ENCODE measurements at regions not wholly inside any gene's neighbourhood (a gene's known extent, or its start where the extent isn't known, plus 50 kb on each side); places are given as distances from the start of the nearest gene placed in this dataset.

- no peak for DNase-seq (ENCODE audit: low read depth)
Observed at GRCh38 chr4:89422441-89422990, 114.9 kb upstream of the GPRIN3 start.

- DNase-seq (ENCODE audit: low read depth) = peak; percentile 12
Observed at GRCh38 chr4:89420507-89420906, 112.9 kb upstream of the GPRIN3 start.

GRCh38 chr4:89419111-89419695 is 111.6 kb upstream of the GPRIN3 start:
- no peak for DNase-seq (ENCODE audit: low read depth)

- no peak for DNase-seq (ENCODE audit: low read depth)
Observed at GRCh38 chr4:89416960-89417359, 109.4 kb upstream of the GPRIN3 start.

- no peak for DNase-seq (ENCODE audit: low read depth)
Observed at GRCh38 chr4:89413518-89413917, 105.9 kb upstream of the GPRIN3 start.

GRCh38 chr4:89411539-89412309 is 104.1 kb upstream of the GPRIN3 start:
- DNase-seq (ENCODE audit: low read depth) = no peak

- no peak for DNase-seq (ENCODE audit: low read depth)
Observed at GRCh38 chr4:89410687-89411086, 103.1 kb upstream of the GPRIN3 start.

- no peak for DNase-seq (ENCODE audit: low read depth)
Observed at GRCh38 chr4:89404530-89404929, 96.9 kb upstream of the GPRIN3 start.

GRCh38 chr4:89403826-89404225 is 96.2 kb upstream of the GPRIN3 start:
- no peak for DNase-seq (ENCODE audit: low read depth)

GRCh38 chr4:89400287-89401035 is 92.9 kb upstream of the GPRIN3 start:
- DNase-seq (ENCODE audit: low read depth) = no peak

GRCh38 chr4:89398644-89399043 is 91.0 kb upstream of the GPRIN3 start:
- DNase-seq (ENCODE audit: low read depth) = no peak

GRCh38 chr4:89398146-89398545 is 90.5 kb upstream of the GPRIN3 start:
- no peak for DNase-seq (ENCODE audit: low read depth)

- DNase-seq (ENCODE audit: low read depth) = peak; percentile 16
Observed at GRCh38 chr4:89397441-89397840, 89.8 kb upstream of the GPRIN3 start.

GRCh38 chr4:89382439-89382838 is 74.8 kb upstream of the GPRIN3 start:
- DNase-seq (ENCODE audit: low read depth) = no peak

GRCh38 chr4:89380980-89381379 is 73.4 kb upstream of the GPRIN3 start:
- no peak for DNase-seq (ENCODE audit: low read depth)

- DNase-seq (ENCODE audit: low read depth) = no peak
Observed at GRCh38 chr4:89379511-89380044, 72.0 kb upstream of the GPRIN3 start.

GRCh38 chr4:89373394-89373793 is 65.8 kb upstream of the GPRIN3 start:
- no peak for DNase-seq (ENCODE audit: low read depth)

- DNase-seq (ENCODE audit: low read depth) = no peak
Observed at GRCh38 chr4:89371614-89372013, 64.0 kb upstream of the GPRIN3 start.

- no peak for DNase-seq (ENCODE audit: low read depth)
Observed at GRCh38 chr4:89369581-89369980, 62.0 kb upstream of the GPRIN3 start.

GRCh38 chr4:89368861-89369260 is 61.3 kb upstream of the GPRIN3 start:
- no peak for DNase-seq (ENCODE audit: low read depth)

- no peak for DNase-seq (ENCODE audit: low read depth)
Observed at GRCh38 chr4:89365776-89366175, 58.2 kb upstream of the GPRIN3 start.

GRCh38 chr4:89365375-89365774 is 57.8 kb upstream of the GPRIN3 start:
- DNase-seq (ENCODE audit: low read depth) = no peak

GRCh38 chr4:89364541-89364940 is 56.9 kb upstream of the GPRIN3 start:
- no peak for DNase-seq (ENCODE audit: low read depth)
